Nucleus accumbens (tissue), 56 donors: ENCODE measurements at regions not wholly inside any gene's neighbourhood (a gene's known extent, or its start where the extent isn't known, plus 50 kb on each side); places are given as distances from the start of the nearest gene placed in this dataset.

Source experiments
- DNase-seq, 56 donors: peaks; one replicate each; lab custom pipeline; 2025; lab: John Stamatoyannopoulos, UW

DNA sequence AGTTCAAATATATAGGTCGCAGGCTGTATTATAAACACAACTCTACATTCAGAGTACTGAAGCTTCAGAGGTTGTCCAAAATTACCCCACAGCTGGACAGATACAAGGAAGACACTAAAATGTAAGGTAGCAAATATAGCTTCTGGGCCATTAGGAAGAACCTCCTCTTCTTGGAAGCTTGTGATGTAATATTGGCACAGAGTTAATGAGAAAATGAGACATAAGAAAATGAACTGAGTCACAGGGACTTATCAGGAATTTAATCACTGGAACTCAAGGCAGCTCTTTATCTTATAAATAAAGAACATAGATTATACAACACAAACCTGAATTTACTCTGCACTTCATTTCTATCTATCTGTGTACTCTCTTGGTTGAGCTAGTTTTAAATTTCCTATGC lies 344.7 kb downstream of the PCDH10 start:
- no peak for DNase-seq

DNA sequence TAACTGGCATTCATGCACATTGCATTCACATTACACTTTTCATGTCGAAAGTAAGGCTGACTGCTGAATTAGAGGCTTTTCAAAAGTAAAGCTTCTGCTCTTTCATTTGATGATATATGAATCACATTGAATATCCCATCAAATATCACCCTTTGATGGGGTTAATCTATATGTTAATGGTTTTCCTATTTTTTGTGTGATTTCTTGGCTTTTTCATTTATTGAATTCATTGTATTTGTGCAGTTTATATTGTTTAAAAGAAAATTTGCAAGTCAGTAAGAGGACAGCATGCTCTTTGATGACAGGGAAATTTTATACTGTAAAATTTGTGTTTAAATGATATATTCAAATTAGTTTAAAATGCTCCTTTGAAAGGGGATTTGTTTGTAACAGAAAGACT lies 344.1 kb downstream of the PCDH10 start:
- DNase-seq, result no peak

DNA sequence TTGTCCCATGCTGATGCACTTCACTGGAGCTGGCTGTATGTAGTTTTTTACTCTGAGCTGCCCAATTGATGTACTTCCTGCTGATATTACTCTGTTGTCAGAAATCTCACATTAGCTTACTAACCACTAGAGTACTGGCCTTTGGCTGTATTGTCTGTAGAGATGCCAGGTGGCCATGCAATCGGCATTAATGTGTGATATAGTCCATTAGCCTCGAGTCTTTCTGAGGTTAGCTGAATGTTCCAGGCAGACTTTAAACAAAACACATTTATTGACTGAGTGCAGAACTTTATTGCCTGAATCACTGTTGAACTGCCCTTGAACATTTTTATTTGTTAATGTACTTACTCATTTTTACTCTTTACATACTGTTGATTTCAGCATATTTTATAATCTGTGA lies 335.2 kb downstream of the PCDH10 start:
- DNase-seq, result no peak

DNA sequence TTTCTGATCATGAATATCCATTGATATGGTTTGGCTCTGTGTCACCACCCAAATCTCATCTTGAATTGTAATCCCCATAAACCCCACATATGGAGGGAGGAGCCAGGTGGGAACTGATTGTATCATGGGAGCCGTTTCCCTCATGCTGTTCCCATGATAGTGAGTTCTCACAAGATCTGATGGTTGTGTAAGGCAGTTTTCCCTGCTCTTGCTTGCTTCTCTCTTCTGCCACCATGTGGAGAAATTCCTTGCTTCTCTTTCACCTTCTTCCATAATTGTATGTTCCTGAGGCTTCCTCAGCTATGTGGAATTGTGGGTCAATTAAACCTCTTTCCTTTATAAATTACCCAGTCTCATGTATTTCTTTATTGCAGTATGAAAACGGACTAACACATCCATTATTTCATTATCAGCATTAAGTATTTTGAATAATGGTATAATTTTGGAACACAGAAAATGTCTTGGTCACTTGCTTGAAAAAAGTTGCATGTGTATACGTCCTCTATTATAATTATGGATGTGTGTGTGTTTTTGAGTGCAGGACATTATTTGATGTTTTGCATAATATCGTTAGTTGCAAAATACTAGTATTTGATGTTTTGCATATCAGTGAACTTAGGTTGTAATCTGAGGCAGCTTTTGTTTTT lies 334.6 kb downstream of the PCDH10 start:
- DNase-seq, result peak in 4 of 56 donors; percentile 0 to 1 (median 0)

DNA sequence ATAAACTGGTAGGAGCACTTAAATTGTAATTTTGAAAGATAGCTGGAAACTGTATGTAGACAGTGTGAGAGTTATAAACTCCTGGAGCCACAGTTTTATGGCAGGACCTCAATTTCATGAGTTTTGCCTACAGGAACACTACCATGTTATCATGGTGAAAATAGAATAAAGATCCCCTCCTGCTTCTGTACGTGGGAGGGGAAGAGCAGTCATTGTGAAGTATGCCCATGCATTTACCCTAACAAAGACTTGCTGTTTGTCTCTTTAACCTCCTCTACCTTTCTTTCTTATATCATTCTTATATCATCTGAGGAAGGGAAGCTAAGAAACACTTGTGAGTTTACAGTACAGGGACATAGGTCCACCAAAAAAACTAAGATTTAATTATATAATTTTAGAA lies 327.0 kb downstream of the PCDH10 start:
- DNase-seq, result no peak

DNA sequence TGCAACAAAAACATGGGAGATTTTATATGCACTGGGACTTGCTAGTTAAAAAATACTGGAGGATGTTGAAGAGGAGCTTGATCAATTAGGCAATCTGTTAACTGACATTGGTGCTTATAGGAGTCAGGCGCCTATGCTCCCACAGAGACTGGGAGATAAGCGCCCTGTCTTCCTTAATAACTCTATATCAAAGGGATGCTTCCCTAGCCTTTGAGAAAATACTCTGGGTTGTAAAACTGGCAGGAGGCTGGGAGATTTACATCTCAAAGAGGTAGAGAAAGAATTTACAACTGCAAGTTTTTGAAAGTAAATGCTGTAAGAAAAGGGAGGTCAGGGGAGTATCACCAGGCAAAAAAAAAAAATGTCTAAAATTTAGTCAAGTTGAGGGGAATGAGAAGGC lies 325.4 kb downstream of the PCDH10 start:
- DNase-seq, result no peak

DNA sequence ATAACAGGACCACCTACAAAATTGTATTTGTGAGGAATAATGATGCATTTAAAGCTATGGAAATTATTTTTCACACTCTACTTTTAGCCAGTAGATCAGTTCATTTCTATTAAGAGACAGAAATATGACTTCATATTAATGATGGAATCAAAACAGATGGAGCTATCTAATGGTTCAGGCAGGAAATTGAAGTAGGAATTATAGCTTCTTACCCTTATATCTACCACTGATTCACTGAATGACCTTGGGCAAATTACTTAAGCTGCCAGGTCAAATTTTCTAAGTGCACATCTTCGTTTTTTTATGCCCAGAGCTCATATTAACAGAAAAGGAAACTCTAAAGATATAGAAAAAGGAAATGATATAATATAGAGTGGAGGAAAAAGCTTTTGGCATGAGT lies 323.1 kb downstream of the PCDH10 start:
- DNase-seq, result no peak

DNA sequence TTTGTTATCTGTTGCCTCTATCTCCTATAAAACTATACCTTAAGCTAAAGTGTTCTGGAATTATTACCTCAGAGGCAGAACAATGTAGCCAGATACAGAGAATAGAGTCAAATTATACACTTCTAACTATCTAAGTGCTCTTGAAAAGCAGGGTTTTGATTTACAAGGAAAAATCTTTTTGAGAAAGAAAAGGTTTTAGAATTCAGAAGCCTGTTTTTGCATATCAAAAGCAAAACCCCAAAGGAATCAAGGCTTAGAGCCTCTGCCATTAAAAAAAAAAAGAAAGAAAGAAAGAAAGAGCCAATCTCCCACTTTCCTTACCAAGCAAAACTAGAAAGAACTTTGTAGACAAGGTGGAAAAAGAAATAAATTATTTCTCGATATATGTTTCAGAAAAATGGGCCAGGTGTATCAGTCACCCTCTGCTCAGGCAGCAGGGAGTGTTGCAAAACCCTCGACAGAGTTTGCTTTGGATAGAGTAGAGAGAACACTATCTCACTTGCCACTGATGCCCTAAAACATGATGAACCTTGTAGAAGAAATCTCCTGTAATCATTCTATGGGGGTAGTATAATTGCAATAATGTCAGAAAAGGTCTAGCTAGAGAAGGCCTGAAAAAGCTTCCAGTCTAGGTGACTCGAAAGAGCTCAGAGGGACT lies 318.3 kb downstream of the PCDH10 start:
- DNase-seq, result no peak

DNA sequence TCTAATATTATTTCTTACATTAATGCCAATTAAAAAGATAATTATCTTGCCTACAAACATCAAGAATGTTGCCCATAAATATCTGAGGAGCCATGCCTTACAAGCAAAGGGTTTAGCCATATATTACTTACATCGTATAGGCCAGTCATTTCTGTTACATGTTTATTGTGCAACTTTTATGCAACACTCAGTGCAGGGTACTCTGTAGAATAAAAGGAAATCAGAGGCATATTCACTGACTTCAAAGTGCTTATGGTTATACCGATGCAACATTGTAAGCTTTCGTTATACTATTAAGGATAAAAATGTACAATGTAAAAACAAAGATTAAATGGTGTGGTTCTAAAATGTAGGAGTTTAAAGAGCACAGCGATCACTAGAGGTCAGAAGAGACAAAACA lies 315.9 kb downstream of the PCDH10 start:
- DNase-seq, result no peak

DNA sequence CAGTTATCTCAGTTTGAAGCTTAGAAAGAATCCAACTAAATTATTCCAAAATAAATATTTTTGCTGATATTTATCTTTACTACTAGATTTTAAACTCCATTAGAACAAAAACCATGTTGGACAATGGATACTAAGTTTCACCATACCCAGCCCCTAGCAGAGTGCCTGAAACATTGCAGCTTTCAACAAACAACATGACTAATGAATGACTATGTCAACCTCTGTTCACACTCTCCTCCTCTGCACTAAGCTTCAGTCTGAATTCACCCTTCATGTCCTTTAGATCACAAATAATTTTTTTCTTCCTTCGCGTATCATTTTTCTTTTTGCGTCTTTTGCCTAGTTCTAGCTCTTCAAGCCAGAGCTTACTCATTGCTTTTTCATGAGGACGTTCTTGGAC lies 315.2 kb downstream of the PCDH10 start:
- DNase-seq, result no peak

DNA sequence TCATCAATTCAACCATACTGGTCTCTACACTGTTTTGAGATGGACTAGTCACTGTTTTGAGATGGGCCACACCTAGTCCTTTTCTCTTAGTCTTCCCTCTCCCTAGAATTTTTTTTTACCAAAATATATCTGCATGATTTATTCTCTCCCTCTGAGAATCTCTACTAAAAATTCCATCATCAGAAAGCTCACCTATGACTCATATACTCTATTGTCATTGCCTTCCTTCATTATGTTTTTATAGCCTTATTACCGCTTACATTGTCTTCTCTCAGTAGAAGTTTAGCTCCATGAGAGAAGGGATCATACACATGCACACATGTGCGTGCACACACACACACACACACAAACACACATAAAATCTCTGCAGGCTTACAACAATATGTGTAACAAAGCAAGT lies 303.6 kb downstream of the PCDH10 start:
- DNase-seq, result no peak

DNA sequence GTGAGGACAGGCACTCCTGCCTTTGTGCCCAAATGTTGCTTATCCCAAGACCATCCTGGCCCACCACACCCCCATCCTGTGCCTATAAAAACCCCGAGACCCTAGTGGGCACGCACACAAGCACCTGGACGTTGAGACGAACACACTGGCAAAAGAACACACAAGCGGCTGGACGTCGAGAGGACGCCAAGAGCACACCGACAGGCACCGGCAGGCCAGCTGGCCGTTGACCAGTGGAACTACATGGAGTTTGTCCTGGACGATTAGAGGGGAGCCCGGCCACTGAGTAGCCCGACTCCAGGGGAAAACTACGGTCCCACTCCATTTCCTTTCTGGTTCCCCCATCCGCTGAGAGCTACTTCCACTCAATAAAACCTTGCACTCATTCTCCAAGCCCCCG lies 301.7 kb downstream of the PCDH10 start:
- no peak for DNase-seq

DNA sequence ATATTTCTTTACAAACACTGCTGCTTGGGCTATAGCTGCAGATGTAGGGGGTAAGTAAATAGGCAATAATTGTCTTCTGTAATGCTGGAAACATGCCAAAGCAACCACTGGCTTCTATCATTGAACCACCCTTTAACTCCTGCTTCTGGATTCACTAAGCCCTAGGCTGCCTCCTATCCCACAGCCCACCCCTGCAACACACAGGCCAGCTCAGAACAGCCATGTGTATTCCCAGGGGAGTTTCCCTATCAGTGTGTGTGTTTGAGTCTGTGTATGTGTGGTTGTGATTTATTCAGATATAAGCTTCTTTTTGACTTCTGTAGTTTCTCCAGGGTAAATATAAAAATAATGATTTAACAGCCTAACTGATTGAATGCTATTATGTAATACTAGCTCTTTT lies 291.3 kb downstream of the PCDH10 start:
- no peak for DNase-seq

DNA sequence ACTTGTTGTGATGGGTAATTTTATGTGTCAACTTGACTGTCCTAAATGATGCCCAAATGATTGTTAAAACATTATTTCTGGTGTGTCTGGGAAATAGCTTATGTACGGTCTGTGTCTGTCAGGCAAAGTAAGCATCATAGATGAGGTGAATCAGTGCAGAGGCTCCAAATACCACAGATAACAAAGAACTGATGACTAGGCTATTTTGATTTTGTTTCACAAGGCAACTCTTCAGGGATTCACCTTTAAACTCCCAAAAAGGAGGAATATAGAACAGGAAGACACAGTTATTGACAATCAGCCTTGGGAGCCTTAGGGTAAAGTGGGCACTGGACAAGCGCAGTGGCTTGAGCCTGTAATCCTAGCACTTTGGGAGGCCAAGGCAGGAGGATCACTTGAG lies 290.7 kb downstream of the PCDH10 start:
- no peak for DNase-seq

DNA sequence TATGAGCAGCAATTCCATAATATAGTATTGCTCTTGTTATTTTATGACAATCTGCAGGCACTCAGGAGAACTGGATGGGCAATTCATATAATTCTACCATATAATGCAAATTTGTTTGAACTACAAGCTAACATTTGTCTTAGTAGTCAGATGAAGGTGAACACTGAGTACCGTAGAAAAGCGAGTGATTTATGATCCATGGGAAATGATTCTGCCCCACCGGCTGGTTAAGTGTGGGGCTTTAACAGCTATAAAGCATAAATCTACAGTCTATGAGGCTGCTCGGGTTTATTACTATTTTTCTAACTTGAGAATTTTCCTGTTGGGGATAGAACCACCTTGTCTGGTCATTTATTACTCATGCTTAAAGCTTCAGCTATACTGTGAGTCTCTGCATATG lies 275.5 kb downstream of the PCDH10 start:
- no peak for DNase-seq

DNA sequence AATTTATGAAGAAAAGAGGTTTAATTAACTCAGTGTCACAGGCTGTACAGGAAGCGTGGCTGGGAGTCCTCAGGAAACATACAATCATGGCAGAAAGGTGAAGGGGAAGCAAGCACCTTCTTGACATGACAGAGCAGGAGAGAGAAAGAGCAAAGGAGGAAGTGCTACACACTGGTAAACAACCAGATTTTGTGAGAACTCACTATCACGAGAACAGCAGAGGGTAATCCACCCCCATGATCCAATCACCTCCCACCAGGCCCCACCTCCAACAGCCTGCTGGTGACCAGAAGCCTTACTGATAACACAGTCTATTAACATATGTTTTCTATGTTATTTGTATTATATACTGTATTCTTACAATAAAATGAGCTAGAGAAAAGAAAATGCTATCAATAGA lies 254.8 kb downstream of the PCDH10 start:
- no peak for DNase-seq

DNA sequence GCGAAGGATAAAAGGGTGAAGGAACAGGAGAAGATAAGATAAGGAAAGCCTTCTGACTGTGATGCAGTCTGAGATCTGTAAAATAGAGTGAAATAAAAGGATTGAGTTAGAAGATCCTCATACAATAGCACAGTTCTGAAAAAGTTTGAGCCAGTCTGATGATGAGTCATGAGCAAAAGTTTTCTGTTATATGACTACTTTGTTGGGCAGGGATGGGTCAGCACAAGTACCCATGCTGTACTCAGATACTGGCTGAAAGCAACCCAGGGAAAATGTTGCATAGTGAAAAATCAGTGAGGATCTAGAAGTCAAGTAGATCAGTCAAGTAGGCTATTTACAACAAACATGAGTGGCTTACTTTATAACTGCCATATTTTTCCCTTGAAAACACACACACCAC lies 253.5 kb downstream of the PCDH10 start:
- DNase-seq, result no peak

DNA sequence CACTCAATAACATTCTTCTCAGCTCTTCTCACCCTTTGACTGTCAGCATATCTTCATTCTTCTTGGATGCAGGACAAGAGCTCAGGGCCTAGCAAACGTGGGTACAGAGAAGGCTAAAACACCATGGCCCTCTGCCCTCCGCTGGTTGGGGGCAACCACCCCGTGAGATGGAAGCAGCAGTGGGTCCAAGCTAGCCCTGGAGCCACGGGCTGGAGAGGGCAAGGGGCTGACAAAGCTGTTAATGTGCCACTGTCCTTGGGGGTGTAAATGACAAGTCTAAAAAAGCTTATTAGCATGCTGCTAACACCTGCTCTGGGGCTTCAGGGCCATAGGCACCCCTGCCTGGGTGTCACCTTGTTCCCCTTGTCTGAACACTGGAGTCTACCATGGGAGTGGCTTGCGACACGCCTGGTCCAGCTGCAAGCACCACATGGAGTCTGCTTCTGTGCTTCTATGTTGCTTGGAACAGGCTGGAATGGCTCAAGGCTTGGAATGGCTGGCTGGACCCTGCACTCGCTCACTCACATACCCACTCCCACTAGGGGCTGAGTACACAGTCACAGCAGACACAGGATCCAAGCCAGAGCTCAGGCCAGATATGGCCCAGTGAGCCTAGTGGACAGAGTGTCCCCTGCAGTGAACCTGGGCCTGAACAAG lies 246.0 kb downstream of the PCDH10 start:
- DNase-seq, result no peak

DNA sequence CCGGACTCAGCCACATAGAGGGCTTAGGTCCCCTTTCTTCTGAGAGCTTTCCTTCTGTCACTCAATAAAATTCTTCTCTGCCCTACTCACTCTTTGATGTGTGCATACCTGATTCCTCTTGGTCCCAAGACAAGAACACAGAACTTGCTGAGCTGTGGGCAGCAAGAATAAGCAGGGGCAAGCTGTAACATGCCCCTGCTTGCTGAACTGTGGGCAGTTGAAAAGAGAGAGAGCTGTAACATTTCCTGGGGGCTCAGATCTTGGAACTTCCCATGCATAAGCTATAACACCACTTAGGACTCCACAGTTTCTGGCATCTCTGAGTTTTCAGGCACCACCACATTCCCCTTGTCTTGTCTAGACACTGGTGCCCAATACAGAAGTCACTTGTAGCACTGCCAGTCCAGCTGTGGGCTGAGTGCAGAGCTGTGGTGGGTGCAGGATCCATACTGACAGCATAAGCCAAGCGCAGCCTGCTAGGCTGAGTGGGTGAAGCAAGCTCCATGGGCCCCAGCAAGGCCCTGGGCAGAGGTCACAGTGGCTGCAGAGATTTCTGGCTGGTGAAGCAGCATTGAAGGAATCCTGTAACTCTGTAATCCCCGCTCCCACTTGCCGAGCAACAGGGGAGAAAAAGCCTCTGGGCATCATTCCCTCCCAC lies 241.2 kb downstream of the PCDH10 start:
- DNase-seq, result no peak

DNA sequence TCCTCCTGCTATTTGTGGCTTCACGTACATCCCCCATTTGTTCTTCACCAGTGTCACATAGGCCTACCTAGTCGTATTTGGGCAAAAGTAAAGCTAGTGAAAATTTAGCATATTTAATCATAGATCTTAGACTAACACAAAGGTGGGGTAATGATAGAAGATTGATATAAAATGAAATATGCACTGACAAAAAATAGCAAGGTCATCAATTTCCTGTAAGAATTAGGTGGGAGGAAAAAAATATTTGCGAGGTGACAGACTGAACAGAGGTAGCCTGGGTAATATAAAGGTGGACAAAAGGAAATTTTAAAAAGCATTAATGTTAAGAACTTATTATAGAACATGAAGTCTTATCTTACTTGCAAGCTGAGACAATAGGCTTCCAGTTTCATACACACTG lies 239.9 kb downstream of the PCDH10 start:
- DNase-seq, result no peak

DNA sequence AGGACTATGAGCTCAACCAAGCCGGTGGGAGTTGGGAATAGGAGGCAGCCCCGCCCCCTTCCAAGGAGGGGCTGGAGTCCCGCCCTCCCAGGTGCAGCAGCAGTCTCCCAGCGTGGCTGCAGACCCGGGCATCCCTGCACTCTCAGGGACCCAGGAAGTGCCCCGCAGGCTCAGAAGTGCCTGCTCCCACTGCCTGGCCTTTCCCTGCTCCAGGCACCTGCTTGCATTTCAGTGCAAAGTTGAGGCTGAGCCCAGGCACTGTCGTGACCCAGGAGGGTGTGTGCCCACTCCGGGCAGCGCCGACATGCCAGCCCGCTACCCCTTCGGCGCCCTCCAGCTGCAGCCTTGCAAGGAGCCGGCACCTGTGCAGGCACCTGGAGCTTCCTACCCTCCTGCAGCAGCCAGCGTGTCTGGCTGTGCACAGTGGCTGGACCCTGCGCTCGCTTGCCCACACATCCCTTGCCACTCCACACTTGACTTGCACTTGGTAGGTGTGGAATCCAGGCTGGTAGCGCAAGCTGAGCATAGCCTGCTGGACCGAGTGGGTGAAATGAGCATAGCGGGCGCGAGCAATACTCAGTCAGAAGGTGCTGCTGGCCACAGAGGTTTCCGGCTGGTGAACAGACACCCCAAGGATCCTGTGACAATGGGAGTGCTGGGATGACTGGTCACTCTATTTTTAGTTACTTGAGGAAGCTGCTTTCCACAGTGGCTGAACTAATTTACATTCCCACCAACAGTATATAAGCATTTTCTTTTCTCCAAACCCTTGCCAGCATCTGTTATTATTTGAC lies 236.3 kb downstream of the PCDH10 start:
- no peak for DNase-seq
